WI38 (cell line): ENCODE measurements at regions not wholly inside any gene's neighbourhood (a gene's known extent, or its start where the extent isn't known, plus 50 kb on each side); places are given as distances from the start of the nearest gene placed in this dataset.
"Not testable (repeated sequence)": the region's sequence is repeated elsewhere in the genome, so short reads cannot be mapped to it uniquely, and the experiment has no call there.

Experiments
- H3K4me3 ChIP-seq: 2 replicates; pipeline ENCODE4 v1.5.1; 2011; ENCODE audit warnings: low read depth, mild to moderate bottlenecking, control low read depth, low read length
- CTCF ChIP-seq: IDR thresholded peaks from 2 replicates; pipeline ENCODE4 v1.5.1; 2012; ENCODE audit warnings: low read depth, mild to moderate bottlenecking, control low read depth, low read length

GRCh38 chr7:84941936-84942335 lies 244.9 kb downstream of the SEMA3D start:
- no peak overlapping the region for H3K4me3 ChIP-seq
- no peak for TF ChIP-seq CTCF

GRCh38 chr7:84941291-84941690 lies 245.6 kb downstream of the SEMA3D start:
- H3K4me3 ChIP-seq, result no peak overlapping the region
- TF ChIP-seq CTCF, result no peak

- TF ChIP-seq CTCF, result no peak
- no peak overlapping the region for H3K4me3 ChIP-seq
Observed at GRCh38 chr7:84939888-84940287, 247.0 kb downstream of the SEMA3D start.

- TF ChIP-seq CTCF, result no peak
- no peak overlapping the region for H3K4me3 ChIP-seq
Observed at GRCh38 chr7:84939442-84939841, 247.4 kb downstream of the SEMA3D start.

GRCh38 chr7:84924353-84924752 lies 262.5 kb downstream of the SEMA3D start:
- no peak overlapping the region for H3K4me3 ChIP-seq

GRCh38 chr7:84923348-84923747 lies 263.5 kb downstream of the SEMA3D start:
- H3K4me3 ChIP-seq, result no peak overlapping the region
- no peak for TF ChIP-seq CTCF

More at GRCh38 chr7:84924353-84924752, 262.5 kb downstream of the SEMA3D start:
- no peak for TF ChIP-seq CTCF

GRCh38 chr7:84921154-84921553 lies 265.7 kb downstream of the SEMA3D start:
- no peak overlapping the region for H3K4me3 ChIP-seq
- no peak for TF ChIP-seq CTCF

- H3K4me3 ChIP-seq, result not testable (repeated sequence)
Observed at GRCh38 chr7:84916973-84917372, 269.9 kb downstream of the SEMA3D start.
